ENCODE measurements at regions not wholly inside any gene's neighbourhood (a gene's known extent, or its start where the extent isn't known, plus 50 kb on each side); places are given as distances from the start of the nearest gene placed in this dataset.

- peak; percentile 7 for DNase-seq (ENCODE audit: low spot score)
These were observed 120.8 kb upstream of the CCDC196 start for GRCh38 chr14:66365388-66365787.

- DNase-seq (ENCODE audit: low spot score), result no peak
These were observed 116.9 kb upstream of the CCDC196 start for GRCh38 chr14:66369157-66369697.

GRCh38 chr14:66371776-66372175, 114.4 kb upstream of the CCDC196 start:
- DNase-seq (ENCODE audit: low spot score), result no peak

DNA sequence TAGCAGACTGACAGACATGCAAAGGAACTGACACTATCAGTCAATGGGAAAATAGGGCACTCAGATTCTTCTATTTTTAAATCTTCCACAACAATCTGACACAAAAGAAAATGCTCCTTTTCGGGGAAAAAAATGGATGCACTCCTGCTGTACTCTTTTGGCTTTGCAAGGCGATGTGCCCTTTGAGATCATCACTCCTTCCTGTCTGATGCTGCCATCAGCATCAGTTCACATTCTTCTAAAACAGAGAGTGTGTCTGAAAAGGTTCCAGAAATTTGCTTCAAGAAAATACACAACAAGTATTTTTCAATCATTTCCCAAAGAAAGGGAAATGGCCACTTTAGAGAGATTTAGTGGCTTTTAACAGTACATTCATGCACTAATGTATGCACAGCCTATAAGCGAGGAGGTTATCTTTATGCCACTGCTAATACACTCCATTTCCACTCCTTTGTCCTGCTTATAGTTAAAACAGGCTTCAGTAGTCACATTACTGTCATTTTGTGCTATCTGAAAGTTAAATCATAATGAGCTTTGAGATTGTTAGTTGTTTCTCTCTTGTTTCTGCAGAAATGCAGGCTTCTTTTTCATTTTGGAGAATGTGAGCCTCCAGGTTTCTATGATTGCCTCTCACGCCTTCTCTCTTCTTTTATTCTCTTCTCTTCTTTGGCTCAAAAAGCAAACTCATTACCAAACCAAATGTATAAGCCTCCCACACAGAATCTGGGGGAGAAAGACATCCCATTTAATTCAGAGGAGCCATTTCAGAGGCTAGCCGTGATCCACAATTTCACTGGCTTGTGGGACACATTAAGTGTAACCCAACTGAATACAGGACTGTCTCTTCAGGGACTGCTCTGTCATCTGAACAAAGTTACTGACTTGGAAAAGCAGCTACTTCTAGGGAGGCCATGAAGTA, 110.9 kb upstream of the CCDC196 start:
- no peak for DNase-seq (ENCODE audit: low spot score)

DNA sequence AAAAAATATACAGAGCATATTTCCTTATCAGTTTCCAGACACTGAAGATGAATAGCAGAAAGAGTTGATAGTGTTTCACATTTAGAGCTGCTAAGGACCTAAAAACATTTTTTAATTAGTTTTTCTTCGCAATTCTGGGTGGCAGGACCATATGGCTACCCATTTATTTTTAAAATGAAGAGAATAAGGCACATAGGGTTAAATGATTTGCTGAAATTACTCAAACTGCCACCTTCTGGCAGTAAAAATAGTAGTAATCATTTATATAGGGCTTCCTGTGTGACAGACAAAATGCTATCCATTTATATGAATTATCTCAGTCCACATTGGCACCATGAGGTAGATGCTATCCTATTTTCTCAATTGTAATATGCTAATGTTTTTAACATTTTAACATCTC, 108.6 kb upstream of the CCDC196 start:
- DNase-seq (ENCODE audit: low spot score), result no peak

GRCh38 chr14:66378712-66379505, 107.3 kb upstream of the CCDC196 start:
- no peak for DNase-seq (ENCODE audit: low spot score)

- DNase-seq (ENCODE audit: low spot score), result no peak
These were observed 106.0 kb upstream of the CCDC196 start for GRCh38 chr14:66380143-66380542.

DNA sequence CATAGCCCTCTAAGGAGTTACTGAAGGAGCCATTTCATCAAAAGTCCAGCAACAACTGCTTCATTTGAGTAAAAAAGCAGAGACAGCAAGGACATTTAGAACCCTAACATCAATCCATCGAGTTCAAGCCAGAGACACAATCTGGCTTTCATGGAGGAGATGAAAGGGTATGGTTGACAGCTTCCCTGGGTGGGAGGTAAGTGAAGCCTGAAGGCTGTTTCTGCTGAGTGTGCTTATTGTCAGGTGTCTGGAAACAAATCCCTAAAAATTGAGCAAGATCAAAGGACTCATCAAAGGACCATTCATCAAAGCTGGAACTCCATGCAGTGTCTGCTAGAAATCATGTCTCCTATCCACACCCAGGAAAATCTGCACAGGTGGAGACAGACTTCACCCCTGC, 104.4 kb upstream of the CCDC196 start:
- DNase-seq (ENCODE audit: low spot score), result no peak

DNA sequence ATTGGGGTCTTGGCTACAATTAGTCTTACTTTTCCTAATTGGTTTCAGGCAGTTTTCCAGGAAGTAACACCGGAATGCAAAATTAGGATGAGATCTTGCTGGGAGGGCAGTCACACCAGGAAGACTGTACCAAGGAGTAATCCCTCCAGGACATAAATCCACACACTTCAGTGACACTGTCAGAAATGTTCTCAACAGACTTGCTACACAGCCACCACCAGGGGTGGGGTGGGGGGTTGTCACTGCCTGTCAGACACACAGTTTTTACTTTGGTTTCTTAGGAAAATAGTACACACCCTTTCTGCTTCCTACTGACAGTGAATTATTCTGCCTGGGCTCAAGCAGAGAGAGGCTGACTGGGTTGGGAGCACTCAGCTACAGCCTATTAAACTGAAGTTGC, 102.9 kb upstream of the CCDC196 start:
- no peak for DNase-seq (ENCODE audit: low spot score)

DNA sequence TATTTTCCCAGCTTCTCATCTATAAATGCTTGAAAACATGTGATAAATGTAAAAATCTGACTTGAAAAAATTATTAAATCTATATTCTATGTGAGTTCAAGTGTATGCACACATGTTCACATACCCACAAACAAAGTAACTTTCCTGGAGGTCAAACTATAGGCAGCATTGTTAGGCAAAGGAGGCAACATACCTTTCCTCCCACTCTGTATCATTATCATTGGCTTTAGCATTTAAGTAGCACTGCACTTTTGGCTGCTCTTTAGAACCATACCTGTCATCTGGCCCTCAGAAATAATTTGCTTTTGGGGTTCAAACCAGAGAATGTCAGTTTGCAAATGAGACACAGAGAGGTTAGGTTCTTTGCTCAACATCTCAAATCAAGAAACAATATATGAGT, 102.4 kb upstream of the CCDC196 start:
- DNase-seq (ENCODE audit: low spot score), result no peak

DNA sequence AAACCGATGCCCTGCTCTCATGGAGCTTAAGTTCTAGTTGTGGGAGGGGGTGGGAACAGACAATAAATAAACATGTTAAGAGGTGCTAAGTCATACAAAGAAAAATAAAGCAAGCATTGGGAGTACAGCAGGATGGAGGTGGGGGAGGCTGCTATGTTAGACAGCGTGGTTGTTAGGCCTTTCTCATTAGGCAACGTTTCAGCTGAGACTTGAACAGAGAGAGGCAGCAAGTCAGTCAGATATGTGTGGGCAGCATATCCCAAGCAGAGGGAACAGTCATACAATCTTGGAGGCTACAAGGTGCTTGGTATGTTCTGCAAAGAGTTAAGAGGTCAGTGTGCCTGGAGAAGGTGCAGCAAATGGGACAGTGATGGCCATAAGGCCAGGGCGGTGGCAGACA, 97.7 kb upstream of the CCDC196 start:
- no peak for DNase-seq (ENCODE audit: low spot score)

DNA sequence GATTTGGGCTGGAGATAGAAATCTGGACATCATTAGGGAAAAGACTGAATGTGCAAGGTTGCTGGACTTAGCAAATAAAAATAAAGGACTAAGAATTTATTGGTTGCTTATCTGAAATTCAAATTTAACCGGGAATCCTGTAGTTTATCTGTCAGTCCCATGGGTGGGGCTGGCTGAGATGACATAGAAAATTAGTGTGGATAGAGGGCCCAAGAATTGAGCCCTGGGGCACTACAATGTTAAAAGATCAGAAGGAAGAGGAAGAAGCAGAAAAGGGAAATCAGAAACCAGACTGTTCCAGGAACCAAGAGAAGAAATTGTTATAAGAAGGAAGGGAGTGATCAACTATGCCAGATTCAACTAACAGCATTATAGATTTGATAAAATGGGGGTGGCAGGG, 96.7 kb upstream of the CCDC196 start:
- no peak for DNase-seq (ENCODE audit: low spot score)

DNA sequence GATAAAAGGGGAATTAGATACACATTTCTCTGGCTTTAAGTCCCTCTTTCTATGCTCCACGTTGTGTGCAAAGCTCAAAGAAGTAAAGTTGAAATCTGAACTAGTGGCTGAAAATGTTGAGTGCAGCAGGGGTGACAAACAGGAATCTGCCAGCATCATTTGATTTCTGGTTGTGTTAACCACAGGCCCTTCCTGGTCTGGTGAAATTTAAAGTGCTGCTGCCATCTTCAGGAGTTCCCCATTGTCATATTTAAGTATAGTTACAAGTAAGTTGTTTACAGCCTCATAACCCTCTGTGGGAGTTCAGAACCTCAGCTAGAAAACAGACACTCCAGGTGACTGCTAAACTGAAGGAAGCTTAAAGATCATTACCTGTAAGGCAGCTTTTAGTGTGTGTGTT, 90.9 kb upstream of the CCDC196 start:
- no peak for DNase-seq (ENCODE audit: low spot score)

DNA sequence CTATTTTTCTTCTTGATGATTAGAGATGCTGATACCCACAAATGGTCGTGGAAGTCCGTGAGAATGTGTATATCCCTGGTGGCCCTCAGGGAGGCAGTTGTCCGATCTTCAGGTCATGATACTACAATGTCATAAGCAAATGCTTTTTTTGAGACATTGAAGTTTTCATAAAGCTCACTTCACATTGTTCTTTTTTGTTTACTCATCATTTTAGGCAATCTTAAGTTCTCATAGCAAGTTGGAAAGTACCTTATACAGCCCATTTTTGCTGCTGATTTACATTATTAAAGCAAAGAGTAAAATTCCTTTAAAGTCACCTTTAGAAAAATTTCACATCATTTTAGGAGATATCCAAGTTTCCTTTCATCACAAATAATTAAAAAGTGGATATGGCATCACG, 90.0 kb upstream of the CCDC196 start:
- DNase-seq (ENCODE audit: low spot score), result no peak

DNA sequence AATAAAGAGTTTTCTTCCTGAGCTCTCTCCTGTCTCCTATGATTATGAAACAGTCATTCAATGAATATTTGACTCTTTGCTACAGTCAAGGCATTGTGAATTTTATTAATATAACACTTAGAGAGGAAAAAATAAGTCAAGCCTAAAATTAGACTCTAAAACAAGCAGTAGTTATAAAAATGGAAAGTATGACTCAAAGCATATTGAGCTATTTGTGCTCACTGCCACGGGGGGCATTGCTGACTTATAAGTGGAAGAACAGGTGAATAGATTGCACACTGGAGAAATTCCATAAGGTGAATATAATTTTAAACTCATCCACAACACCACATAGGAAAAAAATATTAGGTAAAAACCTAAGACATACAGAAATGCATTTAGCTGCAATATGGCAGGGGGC, 87.7 kb upstream of the CCDC196 start:
- no peak for DNase-seq (ENCODE audit: low spot score)

DNA sequence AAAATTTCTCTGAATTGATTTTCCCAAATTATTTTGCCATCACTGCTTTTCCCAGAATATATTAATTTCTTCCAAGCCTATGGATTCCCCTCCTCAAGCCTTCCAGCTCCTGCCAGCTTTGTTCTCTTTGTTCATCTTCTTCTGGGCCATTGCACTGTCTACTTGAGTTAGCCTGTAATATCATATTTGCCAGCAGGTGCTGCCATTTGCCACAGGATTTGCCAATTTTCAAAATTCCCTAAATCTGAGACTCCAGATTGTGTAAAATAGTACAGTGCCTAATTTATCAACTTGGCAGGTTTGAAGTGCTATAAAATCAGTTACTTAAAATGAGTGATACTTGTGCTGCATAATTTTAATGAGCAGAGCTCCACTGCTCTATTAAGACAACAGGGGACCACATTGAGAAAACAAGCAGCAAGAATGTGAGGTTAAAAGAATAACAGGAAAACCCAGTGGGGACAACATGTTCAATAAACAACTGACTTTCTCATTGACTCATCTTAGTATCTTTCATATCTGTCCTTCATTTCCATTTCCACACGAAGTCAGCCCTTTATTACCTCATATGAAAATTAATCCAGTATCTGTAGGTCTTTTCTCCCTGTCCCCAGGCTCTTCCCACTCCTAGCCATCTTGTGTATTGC, 84.6 kb upstream of the CCDC196 start:
- no peak for DNase-seq (ENCODE audit: low spot score)

DNA sequence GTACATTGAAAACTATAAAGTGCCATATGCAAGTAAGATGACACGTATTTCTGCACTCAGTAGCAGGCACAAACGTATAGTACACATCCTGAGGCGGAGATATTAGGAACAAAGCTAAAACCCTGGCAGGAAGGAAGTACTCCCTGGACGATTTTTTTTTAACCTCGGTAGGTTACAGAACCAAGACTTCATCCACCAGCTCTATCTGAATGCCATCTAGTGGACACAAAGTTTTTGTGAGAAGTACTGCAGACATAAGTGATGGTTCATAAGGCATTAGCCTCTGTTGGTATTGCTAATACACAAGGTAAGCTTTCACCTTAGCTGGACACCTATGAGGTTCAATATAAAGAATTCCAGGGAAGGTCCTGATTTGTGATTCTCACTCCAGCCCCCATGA, 83.0 kb upstream of the CCDC196 start:
- DNase-seq (ENCODE audit: low spot score), result peak; percentile 15

GRCh38 chr14:66404051-66404545, 82.1 kb upstream of the CCDC196 start:
- DNase-seq (ENCODE audit: low spot score), result no peak

DNA sequence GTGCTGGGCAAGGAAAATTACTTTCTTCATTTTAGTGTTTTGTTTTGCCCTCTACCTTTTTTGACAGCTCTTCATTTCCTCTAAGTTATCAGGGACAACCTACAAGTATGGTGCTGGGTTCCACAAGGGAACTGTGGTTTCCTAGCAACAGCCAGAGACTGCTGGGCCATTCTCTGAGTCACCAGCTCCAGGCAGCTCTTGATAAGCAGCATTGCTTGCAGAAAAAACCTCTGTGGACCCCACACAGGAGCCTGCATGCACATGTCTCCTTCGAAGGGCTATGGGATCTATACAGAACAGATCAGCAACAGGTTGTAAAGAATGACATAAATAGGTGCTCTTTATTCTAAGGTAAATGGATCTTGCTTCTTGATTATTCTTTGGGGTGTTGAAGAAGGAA, 81.0 kb upstream of the CCDC196 start:
- DNase-seq (ENCODE audit: low spot score), result no peak

- no peak for DNase-seq (ENCODE audit: low spot score)
These were observed 72.3 kb upstream of the CCDC196 start for GRCh38 chr14:66413901-66414300.

DNA sequence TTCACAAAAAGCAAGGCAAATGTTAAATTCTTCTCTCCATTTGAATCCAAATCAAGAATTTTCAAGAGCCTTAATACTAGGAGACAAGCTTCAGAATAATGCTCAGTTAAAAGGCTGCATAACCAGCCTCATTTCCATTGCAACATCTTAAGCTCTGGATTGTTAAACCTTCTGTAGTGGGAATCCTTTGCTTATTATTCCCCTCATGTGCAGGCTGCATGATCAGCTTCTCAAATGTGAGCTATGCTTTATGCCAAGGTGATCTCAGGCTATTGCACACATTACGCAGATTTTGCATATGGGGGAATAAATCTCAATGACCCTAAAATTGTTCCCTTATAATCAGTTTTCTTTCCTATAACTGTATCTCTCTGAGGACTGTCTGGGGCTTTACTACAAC, 71.7 kb upstream of the CCDC196 start:
- no peak for DNase-seq (ENCODE audit: low spot score)

- no peak for DNase-seq (ENCODE audit: low spot score)
These were observed 65.7 kb upstream of the CCDC196 start for GRCh38 chr14:66420251-66421006.

Measured in germinal center (tissue), 1 donor.